OCI-LY3 (cell line): ENCODE measurements at regions not wholly inside any gene's neighbourhood (a gene's known extent, or its start where the extent isn't known, plus 50 kb on each side); places are given as distances from the start of the nearest gene placed in this dataset.

ENCODE experiments used
- CTCF ChIP-seq: fragments of 200-600, 300-600 bp; sonication (generic); IDR thresholded peaks from 2 replicates; pipeline ENCODE4 v1.5.1; 2014; ENCODE audit warnings: antibody characterized with exemption, low read length, low read depth
- EZH2phosphoT487 ChIP-seq: fragments of 200-600 bp; shearing (Covaris generic); IDR thresholded peaks from 2 replicates; pipeline ENCODE4 v1.6.1; 2018; ENCODE audit warnings: antibody characterized with exemption, mixed run types, low read depth

GRCh38 chr5:162711244-162711643 lies 643.7 kb downstream of the GABRG2 start:
- TF ChIP-seq CTCF: no peak
- no peak for TF ChIP-seq EZH2phosphoT487
